HG03103 (cell line): ENCODE measurements at regions not wholly inside any gene's neighbourhood (a gene's known extent, or its start where the extent isn't known, plus 50 kb on each side); places are given as distances from the start of the nearest gene placed in this dataset.

Experiments used
- ATAC-seq: cut with Tn5 transposase; IDR thresholded peaks from one replicate; pipeline ENCODE4 v1.9.1; 2021; ENCODE audit warnings: low read depth; ENCODE audit not compliant: unreplicated experiment

DNA sequence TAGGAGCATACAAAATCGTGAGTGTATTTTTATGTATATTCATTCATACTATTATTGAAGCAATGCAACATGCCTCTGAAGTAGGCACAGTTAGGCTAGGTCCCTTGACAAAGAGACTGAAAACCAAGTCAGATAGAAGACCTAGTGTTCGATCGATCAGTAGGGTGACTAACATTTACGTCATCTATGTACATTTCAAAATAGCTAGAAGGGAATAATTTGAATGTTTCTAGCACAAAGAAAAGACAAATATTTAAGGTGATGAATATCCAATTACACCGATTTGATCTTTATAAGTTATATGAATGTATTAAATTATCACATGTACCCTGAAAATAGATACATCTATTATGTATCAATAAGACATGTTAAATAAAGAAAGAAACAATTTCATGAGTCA, 610.1 kb downstream of the TOX3 start:
- ATAC-seq: no peak

DNA sequence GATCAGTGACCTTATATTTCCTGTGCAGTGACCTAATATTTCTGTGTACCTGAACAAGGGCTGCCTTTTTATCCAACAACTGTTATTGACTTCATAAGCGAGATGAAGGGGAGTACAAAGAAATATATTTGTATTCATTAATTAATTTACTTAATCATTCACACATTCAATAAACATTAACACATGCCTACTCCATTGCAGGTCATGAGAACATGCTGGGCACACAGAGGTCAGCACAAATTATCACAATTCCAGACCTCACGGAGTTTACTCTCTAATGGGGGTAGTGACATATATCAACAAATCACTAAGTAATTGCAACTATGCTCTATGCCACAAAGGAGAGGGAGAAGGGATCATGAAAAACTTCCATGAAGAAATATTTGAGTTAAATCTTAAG, 614.6 kb downstream of the TOX3 start:
- ATAC-seq: no peak

DNA sequence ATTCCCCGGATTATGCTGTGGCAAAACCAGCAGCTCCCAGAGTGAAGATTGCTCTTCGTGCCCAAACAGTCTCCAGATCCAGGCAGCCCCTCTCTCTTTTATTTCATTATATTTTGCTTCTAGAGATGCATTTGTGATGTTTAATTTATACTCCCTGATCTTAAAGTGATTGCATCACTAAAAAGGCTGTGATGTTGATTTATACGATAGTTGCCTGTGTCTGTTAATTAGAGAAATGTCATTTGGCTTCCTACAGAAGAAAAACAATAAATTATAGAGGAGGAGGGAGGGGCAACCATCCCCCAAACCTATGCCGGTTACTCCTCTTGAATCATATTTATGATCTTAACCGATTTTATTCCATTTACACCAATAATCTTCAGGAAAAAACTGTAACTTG, 615.3 kb downstream of the TOX3 start:
- no peak for ATAC-seq

DNA sequence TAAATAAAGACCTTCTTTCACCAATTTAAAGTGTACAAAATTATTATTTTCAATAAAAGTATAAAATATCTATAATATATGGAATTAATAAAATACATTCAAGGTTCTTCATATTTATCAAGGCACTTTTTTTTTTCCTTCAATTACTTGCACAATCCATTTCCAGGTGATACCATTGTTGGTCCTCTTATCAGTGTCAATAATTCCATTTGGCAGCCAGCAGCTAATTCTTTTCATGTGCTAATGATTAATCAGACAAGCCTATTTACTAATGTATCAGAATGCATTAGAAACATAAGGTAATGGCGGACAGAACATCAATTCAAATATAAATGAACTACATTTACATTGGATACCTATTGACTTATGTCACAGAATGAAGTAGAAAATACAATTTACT, 622.2 kb downstream of the TOX3 start:
- no peak for ATAC-seq

DNA sequence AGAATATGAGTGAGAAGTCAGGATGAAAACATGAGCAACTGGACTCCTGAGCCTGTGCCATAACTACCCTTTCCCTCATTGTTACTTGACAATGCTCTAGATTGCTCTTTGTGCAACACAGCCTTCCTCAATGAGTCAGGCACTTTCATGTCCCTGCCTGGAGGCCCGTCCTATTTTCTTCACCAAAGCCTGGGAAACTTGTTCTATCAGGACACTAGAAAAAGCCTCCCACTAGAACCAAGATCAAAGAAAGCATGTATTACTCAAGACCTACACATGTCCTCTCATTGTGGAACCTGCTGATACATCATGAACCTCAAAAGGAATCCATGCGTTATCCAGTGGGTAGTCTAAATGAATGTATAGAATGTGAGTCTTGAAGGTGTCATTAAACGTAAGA, 624.5 kb downstream of the TOX3 start:
- no peak for ATAC-seq

DNA sequence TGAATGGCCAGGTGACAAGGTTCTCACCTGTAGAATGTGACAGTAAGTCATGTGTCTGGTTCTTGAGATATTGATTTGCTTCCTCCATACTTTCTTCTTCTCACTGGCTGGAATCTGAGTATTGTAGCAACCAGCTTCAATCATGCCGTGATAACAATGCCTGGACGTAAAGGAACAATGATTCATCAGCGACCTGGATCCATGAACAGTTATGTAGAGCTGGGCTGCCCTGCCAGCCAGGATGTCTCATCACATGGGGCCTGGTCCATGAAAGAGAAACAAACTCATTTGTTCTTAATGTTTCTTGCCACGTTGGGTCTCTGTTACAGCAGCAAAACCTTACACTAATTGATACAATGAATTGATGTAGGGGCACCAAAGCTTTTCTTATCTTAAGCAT, 627.2 kb downstream of the TOX3 start:
- no peak for ATAC-seq

DNA sequence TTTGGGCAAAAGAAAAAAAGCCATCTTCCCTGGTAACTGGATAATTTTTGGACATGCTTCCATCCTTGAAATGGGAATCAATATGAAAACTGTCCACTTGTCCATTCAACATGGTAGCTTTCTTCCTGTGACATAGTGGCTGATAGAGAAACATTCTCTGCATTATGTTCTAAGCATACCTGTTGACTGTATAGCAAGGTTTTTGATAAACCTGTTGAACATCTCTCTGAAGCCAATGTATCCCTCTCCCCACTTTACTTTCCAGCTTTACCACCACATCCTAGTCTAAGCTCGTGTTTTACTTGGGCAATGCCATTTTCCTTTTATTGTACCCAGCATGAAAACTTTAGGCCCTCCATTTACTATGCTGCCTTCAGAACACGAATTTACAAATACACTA, 630.1 kb downstream of the TOX3 start:
- ATAC-seq: no peak

DNA sequence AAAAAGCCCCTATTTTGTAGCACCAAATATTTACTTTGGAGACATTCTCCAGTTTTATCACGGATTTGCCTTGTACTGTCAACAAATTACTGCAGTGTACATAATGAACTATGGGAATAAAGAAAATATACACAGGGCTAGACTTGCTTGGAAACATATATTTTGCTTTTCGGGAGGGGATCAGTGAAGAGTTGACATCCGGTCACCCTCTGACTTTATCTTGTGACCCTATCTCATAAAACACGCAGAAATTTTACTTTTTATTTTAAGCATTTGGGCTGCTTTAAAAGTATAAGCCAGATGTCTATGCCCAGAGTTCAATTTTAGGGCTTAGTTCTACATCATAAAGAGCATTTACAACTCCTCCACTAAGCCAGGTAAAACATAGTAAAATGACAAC, 630.7 kb downstream of the TOX3 start:
- ATAC-seq: no peak

DNA sequence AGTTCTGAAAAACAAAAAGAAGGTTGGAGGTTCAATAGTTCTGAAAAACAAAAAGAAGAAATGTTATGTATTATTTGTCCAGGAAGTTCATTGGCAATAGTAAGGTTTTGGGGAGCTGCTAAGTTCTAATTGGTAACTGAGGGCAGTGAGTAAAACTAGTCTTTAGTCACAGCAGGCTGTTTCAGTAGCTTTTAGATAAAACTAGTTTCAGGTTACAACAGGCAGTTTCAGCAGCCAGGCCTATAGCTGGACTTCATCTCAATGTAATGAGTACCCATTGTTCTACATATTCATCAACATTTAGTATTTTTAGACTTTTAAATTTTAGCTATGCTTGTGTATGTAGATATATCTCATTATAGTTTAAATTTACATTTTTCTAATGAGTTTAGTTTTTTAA, 639.3 kb downstream of the TOX3 start:
- no peak for ATAC-seq

DNA sequence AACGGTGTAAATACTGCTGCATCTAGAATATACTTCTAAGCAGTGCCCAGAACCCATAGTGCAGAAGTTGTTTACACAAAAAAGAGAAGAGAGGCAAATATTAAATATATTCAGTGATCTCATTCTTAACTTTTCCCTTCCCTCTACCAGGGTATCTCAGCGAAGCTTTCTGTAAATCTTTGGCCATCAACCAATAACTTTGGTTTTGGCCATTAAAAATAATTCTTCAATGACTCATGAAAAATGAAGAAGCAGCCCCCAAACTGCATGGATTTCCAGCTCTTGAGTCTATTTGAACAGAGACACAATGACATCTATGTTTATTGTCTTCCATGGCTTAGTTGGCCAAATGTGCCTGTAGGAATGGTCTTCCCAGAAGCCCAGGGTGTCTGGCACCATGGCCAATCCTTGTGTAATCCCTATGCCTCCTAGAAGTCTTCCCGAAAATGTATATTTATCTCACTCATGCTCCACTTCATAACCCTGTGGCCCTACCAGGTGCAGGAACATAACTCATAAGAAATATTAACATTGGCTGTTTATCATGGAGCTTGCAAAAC, 646.6 kb downstream of the TOX3 start:
- ATAC-seq: no peak

DNA sequence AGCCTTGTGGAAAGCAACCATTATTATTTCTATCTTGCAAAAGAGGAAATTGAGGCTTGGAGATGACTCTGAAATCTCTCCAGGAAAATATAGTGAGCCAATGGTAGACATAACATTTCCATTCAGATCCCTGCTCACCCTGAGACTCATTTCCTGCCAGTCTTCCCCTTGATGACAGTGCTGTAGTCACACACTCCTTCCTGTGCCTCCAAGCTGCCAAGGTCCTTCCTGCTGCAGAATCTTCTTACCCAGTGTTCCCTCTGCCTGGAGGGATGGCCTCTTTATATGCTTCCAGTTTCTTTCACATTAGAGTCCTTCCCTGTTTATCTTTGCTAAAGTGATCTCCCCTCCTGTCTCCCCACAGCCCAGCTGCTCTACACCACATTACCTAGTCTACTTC, 648.1 kb downstream of the TOX3 start:
- no peak for ATAC-seq

DNA sequence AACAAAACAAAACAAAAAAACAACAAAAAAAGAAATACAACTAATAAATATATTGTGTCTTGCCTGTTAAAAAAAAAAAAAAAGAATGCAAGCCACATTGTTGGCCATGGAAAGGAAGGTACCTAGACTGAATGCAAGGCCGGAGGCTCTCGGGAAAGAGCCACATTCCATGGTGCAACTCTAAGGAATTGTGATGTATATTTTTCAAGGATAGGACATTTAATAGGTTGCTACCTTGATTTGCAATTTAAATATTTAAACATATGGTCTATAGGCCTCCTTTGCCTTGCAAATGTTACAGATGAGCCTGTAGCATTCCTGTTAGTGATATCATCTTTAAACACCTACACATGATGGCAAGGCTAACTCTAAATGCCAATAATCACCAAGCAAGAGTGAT, 650.9 kb downstream of the TOX3 start:
- ATAC-seq: no peak

DNA sequence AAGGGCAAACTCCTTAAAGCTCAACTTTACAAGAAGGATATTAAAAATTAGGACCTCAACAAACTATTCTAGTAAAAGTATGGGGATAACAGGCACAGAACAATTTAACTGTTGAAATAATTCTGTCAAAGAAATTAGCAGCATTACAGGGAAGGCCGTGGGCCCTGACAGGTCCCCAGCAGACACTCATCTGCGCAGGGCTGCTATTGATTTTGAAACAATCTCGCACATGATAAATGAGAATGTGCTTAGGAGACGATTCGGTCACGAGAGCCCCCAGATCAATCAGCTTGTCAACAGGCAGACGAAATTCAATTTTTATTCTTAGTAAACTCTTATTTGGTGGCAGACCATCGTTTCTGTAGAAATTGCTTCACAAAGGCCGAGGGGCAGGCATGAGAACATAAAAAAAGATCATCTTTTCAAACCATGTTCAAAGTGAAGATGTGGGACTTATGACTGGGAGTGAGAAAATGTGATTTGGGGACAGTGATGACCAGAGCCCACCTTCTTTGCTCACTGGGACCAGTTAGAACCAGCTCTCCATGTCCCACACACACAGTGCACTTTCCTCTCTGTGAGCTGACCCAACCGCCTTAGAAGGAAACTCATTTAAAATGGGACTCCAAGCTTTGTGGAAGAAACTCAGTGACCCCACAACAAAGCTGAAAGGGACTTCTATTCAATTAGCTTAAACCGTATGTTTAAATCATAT, 654.5 kb downstream of the TOX3 start:
- ATAC-seq: no peak

DNA sequence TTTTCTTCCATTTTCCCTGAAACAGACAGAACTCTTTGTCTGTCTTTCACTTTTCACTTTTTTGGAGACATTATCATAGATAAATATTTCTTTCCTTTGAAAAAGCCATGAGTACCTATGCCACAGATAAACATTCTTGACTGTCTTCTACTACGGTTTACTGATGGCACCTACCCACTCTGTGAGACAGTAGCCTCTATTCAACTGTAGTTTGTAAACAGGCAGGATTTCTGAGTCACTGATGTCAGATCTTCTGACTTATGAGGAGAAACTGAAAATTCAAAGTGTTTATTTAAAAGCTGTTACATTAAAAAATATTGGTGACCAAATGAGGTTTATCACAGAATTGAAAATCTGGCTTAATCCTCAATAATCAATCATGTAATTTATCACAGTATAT, 658.4 kb downstream of the TOX3 start:
- ATAC-seq: no peak

DNA sequence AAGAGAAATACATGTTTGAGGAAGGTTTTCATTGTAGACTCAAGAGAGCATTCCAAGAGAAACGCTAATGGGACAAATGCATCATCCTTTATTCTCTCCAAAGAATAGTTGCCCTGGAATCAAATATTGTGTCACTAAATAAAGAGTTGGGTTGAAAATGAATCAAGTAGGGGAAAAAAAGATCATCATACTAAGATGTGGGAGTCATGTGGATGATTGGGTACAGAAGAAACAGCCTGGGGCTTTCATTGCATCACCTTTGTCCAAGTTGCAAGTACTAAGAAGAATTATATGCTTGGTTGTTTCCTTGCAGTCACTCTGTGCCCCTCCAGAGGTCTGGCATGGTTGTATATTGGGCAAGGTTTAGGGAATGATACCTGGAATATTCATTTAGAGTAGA, 658.9 kb downstream of the TOX3 start:
- no peak for ATAC-seq

DNA sequence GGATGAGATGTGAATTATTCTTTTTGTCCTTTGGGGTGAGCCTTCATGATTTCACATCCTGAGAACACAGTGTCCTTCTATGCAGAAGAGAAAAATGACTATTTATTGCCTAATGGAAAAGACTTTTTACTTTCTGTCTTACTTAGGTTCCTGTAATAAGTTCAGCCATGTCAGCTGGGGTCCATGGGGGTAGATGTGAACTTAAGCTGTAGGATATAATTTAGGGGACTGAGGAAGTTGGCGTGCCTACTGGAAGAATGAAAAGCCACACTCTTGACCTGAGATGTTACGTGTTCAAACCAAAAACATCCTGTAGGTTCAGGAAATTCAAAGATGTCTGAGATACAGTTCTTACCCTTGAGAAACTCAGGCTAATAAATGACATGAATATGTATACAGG, 660.5 kb downstream of the TOX3 start:
- ATAC-seq: no peak

DNA sequence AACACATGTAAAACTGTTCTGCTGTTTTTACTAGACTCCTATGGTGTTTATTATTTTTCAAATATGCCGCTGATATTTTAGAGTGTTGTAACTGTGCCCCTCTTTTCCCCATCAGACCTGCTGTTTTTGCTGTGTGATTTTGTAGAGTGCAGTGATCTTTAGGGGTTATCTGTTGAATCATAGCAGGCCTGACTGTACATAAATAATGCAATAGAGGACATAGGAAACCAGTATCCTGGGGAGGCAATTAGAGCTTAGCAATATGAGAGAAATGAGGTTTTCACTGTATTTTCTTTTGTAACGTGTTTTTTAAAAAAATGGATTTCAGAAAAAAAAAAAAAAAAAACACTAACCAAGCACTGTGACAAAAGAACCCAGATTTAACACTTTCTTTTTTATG, 662.2 kb downstream of the TOX3 start:
- ATAC-seq: no peak

DNA sequence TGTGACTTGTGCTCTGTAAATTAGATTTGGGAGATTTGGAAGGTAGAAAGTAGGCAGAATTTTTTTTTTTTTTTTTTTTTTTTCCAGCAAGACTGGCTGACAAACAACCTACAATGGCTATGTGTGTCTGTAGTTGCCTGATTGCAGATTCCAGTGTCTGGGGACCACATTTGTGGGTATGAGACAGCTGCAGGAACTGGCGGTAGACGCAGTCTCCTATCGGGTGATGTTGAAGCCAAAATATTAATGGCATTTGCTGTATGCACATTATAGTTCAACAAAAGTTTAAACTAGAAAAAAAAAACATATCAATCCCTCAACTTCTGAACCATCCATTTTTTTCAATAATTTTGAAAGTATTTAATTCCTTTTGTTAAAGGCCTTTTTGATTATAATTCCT, 665.2 kb downstream of the TOX3 start:
- no peak for ATAC-seq

DNA sequence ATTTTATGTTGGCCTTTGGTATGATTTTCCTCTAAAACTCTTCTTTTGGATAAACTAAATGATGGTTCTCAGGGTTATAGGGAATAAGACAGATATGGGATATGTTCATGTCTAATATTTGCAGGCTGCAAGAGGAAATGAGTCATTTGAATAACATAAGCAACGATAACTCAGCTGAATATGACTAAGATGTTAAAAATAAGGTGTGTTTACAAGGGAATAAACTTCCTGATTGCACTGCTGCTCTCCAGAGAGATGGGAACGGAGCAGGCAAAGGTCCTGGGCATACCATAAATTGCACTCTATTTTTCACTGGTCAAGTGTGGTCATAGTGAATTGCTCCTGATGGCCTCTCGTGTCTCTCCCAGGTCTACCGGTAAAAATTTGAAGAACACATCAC, 666.2 kb downstream of the TOX3 start:
- no peak for ATAC-seq

DNA sequence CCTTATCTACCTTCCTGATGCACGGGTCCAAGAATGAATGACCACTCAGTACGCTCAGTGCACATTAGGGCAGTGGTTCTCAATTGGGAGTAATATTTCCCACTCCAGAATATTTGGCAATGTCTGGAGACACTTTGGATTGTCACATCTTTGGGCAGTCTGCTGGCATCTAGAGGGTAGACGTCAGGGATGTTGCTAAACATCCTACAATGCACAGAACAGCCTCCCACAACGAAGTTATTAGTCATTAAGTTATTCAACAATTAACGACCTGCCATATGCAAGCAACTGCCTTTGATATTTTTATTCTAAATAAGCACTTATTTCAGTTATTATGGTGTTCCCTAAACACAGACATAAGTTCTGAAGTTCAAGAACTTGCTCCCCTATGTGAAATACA, 669.3 kb downstream of the TOX3 start:
- no peak for ATAC-seq

DNA sequence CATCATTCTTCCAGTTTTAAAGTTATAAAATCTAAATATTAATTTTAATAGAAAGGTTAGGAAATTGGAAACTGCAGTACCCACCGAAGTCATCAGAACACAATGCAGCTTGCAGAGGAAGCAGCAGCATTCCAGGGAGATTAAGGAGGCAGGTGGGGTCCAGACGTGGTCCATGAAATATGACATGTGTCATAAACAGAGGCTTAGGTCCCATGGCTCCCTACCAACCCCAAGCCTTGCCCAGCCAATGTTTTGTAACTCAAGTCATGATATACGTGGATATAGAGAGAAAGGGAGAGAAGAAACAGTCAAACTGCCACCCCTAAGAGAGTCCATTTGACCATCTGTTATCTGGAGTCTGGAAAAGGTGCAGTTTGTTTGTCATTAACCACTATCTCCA, 670.0 kb downstream of the TOX3 start:
- no peak for ATAC-seq

DNA sequence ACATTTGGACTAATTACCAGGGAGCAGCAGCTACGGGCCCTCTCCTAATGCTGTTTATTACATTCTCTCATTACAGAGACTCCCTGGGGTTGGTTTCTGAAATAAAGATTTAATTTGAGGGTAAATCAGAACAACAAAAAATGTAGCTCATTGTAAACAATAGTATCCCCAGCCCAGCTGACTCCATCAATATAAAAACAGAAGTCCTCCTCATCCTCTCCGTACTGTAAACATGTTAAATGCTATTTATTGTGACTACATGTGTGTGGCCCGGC, 670.4 kb downstream of the TOX3 start:
- no peak for ATAC-seq
